ENCODE measurements at regions not wholly inside any gene's neighbourhood (a gene's known extent, or its start where the extent isn't known, plus 50 kb on each side); places are given as distances from the start of the nearest gene placed in this dataset.

GRCh38 chr4:185915271-185915670 lies 103.3 kb upstream of the SORBS2 start:
- intact Hi-C loops (cut with micrococcal nuclease; ENCODE audit: unreplicated experiment): no loop called here
- Mint-ChIP-seq H3K36me3 (ENCODE audit: insufficient read depth, unreplicated experiment) (no peaks in the 10 kb centered on the region), H3K27me3 (ENCODE audit: insufficient read depth, unreplicated experiment) (no peaks in the 10 kb centered on the region), H3K4me1 (ENCODE audit: low read depth, unreplicated experiment) (no peaks in the 10 kb centered on the region), H3K9me3 (ENCODE audit: unreplicated experiment) (no peaks in the 10 kb centered on the region), H3K4me3 (ENCODE audit: unreplicated experiment) (no peak overlapping the region), H3K27ac (ENCODE audit: unreplicated experiment) (no peak overlapping the region)
- Histone ChIP-seq H3K36me3 (ENCODE audit: control insufficient read depth, insufficient read depth, low read length) (no peaks in the 10 kb centered on the region), H3K27me3 (replicated peaks; ENCODE audit: control insufficient read depth, insufficient read depth, low read length) (no peaks in the 10 kb centered on the region), H3K4me3 (ENCODE audit: low read depth, low read length) (no peak overlapping the region), H3K4me1 (no peaks in the 10 kb centered on the region), H3K9me3 (no peaks in the 10 kb centered on the region)
- BruUV-seq (replicated peaks): no TSS peak
- ChIA-PET CTCF (interaction anchor here (0.6 kb wide), 1 partner anchor 21 kb away, joined by 5 read pairs; no protein-coding TSS in a partner anchor), POLR2A (no interaction called here)
- TF ChIP-seq CTCF (IDR thresholded peaks at IDR 0.05; ENCODE audit: insufficient read depth in 1 of 2, low read depth in 1 of 2, low read length in 1 of 2, severe bottlenecking in 1 of 2, unreplicated experiment in 1 of 2): no peak
- no peak for DNase-seq

- no peak overlapping the region for H3K4me3 ChIP-seq (ENCODE audit: low read depth, low read length)
- Mint-ChIP-seq H3K9me3 (ENCODE audit: unreplicated experiment) (no peaks in the 10 kb centered on the region), H3K36me3 (ENCODE audit: insufficient read depth, unreplicated experiment) (no peaks in the 10 kb centered on the region), H3K27ac (ENCODE audit: unreplicated experiment) (no peak overlapping the region), H3K27me3 (ENCODE audit: insufficient read depth, unreplicated experiment) (no peaks in the 10 kb centered on the region), H3K4me3 (ENCODE audit: unreplicated experiment) (no peak overlapping the region), H3K4me1 (ENCODE audit: low read depth, unreplicated experiment) (no peaks in the 10 kb centered on the region)
- CTCF ChIA-PET: interaction anchor here (0.6 kb wide), 1 partner anchor 22 kb away, joined by 5 read pairs; no protein-coding TSS in a partner anchor
- no peak for DNase-seq
- TF ChIP-seq CTCF (IDR thresholded peaks at IDR 0.05; ENCODE audit: insufficient read depth in 1 of 2, low read depth in 1 of 2, low read length in 1 of 2, severe bottlenecking in 1 of 2, unreplicated experiment in 1 of 2): no peak
- H3K9me3 ChIP-seq: no peaks in the 10 kb centered on the region
- intact Hi-C loops (cut with micrococcal nuclease; ENCODE audit: unreplicated experiment): no loop called here
- H3K4me1 ChIP-seq: no peaks in the 10 kb centered on the region
- H3K27me3 ChIP-seq (replicated peaks; ENCODE audit: control insufficient read depth, insufficient read depth, low read length): no peaks in the 10 kb centered on the region
- BruUV-seq (replicated peaks): no TSS peak
- no peaks in the 10 kb centered on the region for H3K36me3 ChIP-seq (ENCODE audit: control insufficient read depth, insufficient read depth, low read length)
- POLR2A ChIA-PET: no interaction called here
These were observed 103.8 kb upstream of the SORBS2 start for GRCh38 chr4:185915817-185916216.

- Histone ChIP-seq H3K27me3 (replicated peaks; ENCODE audit: control insufficient read depth, insufficient read depth, low read length) (no peaks in the 10 kb centered on the region), H3K36me3 (ENCODE audit: control insufficient read depth, insufficient read depth, low read length) (no peaks in the 10 kb centered on the region), H3K9me3 (no peaks in the 10 kb centered on the region), H3K4me3 (ENCODE audit: low read depth, low read length) (no peak overlapping the region), H3K4me1 (no peaks in the 10 kb centered on the region)
- H3K4me1 Mint-ChIP-seq (ENCODE audit: low read depth, unreplicated experiment): no peaks in the 10 kb centered on the region
- no peaks in the 10 kb centered on the region for H3K36me3 Mint-ChIP-seq (ENCODE audit: insufficient read depth, unreplicated experiment)
- no peak overlapping the region for H3K4me3 Mint-ChIP-seq (ENCODE audit: unreplicated experiment)
- no peak overlapping the region for H3K27ac Mint-ChIP-seq (ENCODE audit: unreplicated experiment)
- ChIA-PET POLR2A (no interaction called here), CTCF (interaction anchor here (0.6 kb wide), 1 partner anchor 22 kb away, joined by 5 read pairs; no protein-coding TSS in a partner anchor)
- H3K9me3 Mint-ChIP-seq (ENCODE audit: unreplicated experiment): no peaks in the 10 kb centered on the region
- H3K27me3 Mint-ChIP-seq (ENCODE audit: insufficient read depth, unreplicated experiment): no peaks in the 10 kb centered on the region
- DNase-seq: no peak
- no peak for TF ChIP-seq CTCF (IDR thresholded peaks at IDR 0.05; ENCODE audit: insufficient read depth in 1 of 2, low read depth in 1 of 2, low read length in 1 of 2, severe bottlenecking in 1 of 2, unreplicated experiment in 1 of 2)
- intact Hi-C loops (cut with micrococcal nuclease; ENCODE audit: unreplicated experiment): no loop called here
- BruUV-seq (replicated peaks): no TSS peak
These were observed 104.2 kb upstream of the SORBS2 start for GRCh38 chr4:185916231-185916630.
